HepG2 (cell line): ENCODE measurements at regions not wholly inside any gene's neighbourhood (a gene's known extent, or its start where the extent isn't known, plus 50 kb on each side); places are given as distances from the start of the nearest gene placed in this dataset.

Source experiments
- E2F1 ChIP-seq: sonication (generic); formaldehyde crosslinking; IDR thresholded peaks from 2 replicates; pipeline ENCODE4 v1.5.0; 2020; ENCODE audit warnings: missing genetic modification reagents
- JUND ChIP-seq: sonication (generic); formaldehyde crosslinking; IDR thresholded peaks from 2 replicates; pipeline ENCODE4 v1.8.0; 2022; ENCODE audit warnings: mild to moderate bottlenecking, missing genetic modification reagents
- SP1 ChIP-seq, 2 experiments: fragments of 450-650 bp in 1 of 2; sonication (generic) in 1 of 2; formaldehyde crosslinking in 1 of 2; IDR thresholded peaks; 2 replicates each; pipeline versions ENCODE4 v1.4.0 to v1.6.1; 2016 to 2020; ENCODE audit warnings: missing genetic modification reagents in 1 of 2
- ZNF24 ChIP-seq: fragments of 450-650 bp; IDR thresholded peaks from 2 replicates; pipeline ENCODE4 v1.6.1; 2017; ENCODE audit warnings: antibody characterized with exemption, mild to moderate bottlenecking
- ZNF598 ChIP-seq: sonication (generic); formaldehyde crosslinking; IDR thresholded peaks from 2 replicates; pipeline ENCODE4 v1.5.1; 2020; ENCODE audit warnings: mild to moderate bottlenecking, missing genetic modification reagents, borderline replicate concordance
- ZNF672 ChIP-seq: sonication (generic); formaldehyde crosslinking; IDR thresholded peaks from 2 replicates; pipeline ENCODE4 v1.8.1; 2022; ENCODE audit warnings: missing genetic modification reagents
- TF ChIP-seq, protein P1 (sequence below): sonication (generic); formaldehyde crosslinking; IDR thresholded peaks from 2 replicates; pipeline ENCODE4 v1.5.0; 2020; ENCODE audit warnings: mild to moderate bottlenecking, missing genetic modification reagents, moderate library complexity

- no peak for TF ChIP-seq SP1 (IDR thresholded peaks at IDR 0.05)
- no peak for TF ChIP-seq SP1 (CRISPR knock-in tag; IDR thresholded peaks at IDR 0.05)
- TF ChIP-seq ZNF672 (CRISPR knock-in tag), result no peak
- TF ChIP-seq ZNF598 (CRISPR knock-in tag), result no peak
- no peak for TF ChIP-seq ZNF24
- TF ChIP-seq, protein P1, sequence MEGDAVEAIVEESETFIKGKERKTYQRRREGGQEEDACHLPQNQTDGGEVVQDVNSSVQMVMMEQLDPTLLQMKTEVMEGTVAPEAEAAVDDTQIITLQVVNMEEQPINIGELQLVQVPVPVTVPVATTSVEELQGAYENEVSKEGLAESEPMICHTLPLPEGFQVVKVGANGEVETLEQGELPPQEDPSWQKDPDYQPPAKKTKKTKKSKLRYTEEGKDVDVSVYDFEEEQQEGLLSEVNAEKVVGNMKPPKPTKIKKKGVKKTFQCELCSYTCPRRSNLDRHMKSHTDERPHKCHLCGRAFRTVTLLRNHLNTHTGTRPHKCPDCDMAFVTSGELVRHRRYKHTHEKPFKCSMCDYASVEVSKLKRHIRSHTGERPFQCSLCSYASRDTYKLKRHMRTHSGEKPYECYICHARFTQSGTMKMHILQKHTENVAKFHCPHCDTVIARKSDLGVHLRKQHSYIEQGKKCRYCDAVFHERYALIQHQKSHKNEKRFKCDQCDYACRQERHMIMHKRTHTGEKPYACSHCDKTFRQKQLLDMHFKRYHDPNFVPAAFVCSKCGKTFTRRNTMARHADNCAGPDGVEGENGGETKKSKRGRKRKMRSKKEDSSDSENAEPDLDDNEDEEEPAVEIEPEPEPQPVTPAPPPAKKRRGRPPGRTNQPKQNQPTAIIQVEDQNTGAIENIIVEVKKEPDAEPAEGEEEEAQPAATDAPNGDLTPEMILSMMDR (CRISPR knock-in tag), result no peak
- no peak for TF ChIP-seq JUND (CRISPR knock-in tag)
- no peak for TF ChIP-seq E2F1 (CRISPR knock-in tag)
Measured at GRCh38 chr18:42617221-42617620, 498.3 kb downstream of the RIT2 start.
